NCI-H82 treated with DMSO at 0.1 percent for 48 hours (cell line): ENCODE measurements at regions not wholly inside any gene's neighbourhood (a gene's known extent, or its start where the extent isn't known, plus 50 kb on each side); places are given as distances from the start of the nearest gene placed in this dataset.
"Not testable (repeated sequence)": the region's sequence is repeated elsewhere in the genome, so short reads cannot be mapped to it uniquely, and the experiment has no call there.

Experiments
- DNase-seq: peaks from one replicate; lab custom pipeline; 2025; ENCODE audit not compliant: unreplicated experiment; lab: John Stamatoyannopoulos, UW

DNA sequence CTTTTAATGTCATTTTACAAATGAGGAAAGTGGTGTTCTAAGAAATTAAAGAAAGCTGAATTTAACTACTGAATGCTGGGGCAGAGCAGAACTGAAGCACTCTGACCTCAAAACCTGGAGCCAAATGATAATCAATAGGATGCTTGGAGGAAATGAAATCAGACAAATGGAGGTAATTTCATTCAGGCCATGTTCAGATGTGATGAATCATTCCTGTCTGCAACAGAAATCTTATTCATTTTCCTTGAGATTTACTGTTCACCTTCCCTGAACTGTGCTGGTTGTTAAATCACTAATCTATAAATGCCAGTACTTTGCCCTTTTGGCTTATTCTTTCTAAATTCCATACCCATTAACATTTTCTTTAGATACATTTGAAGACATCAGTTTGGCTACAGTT lies 85.6 kb upstream of the SNX7 start:
- no peak for DNase-seq

GRCh38 chr1:98565951-98566350 lies 95.6 kb upstream of the SNX7 start:
- DNase-seq = peak; percentile 79

GRCh38 chr1:98559291-98559690 lies 102.2 kb upstream of the SNX7 start:
- no peak for DNase-seq

DNA sequence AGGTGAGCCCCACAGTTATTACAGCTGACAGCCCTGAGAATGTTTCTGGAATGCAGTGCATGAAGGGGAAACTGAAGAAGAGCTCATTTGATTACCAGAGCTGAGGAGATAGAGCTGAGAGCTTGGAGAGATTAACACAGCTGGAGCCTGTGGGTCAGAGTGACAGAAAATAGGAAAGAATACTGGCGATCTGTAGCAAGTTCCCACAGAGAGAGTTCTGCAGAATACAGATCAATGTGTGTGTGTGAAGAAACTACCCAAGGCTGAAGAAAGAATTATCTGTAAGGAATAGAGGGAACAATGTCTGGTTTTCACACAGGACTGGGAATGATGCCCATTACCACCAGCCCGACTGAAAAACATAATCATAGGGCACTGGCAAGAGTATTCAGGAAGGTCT lies 103.6 kb upstream of the SNX7 start:
- no peak for DNase-seq

- peak; percentile 71 for DNase-seq
These were observed 104.9 kb upstream of the SNX7 start for GRCh38 chr1:98556521-98557158.

DNA sequence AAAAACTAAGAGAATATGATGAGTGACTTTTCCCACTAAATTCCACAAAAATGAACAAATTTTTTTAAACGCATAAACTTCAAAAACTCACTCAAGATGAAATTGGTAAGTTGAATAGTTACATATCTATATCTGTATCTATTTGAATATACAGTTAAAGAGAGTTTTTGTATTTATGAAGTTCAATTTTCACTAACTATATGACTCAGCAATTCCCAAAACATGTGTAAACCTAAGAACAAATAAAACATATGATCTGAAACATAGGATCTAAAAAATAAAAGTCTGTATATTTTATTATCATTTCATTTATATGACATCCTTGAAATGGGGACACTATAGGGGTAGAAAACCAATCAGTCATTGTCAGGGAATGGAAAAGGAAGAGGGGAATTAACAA lies 105.7 kb upstream of the SNX7 start:
- DNase-seq = no peak

GRCh38 chr1:98552576-98553074 lies 108.9 kb upstream of the SNX7 start:
- not testable (repeated sequence) for DNase-seq

DNA sequence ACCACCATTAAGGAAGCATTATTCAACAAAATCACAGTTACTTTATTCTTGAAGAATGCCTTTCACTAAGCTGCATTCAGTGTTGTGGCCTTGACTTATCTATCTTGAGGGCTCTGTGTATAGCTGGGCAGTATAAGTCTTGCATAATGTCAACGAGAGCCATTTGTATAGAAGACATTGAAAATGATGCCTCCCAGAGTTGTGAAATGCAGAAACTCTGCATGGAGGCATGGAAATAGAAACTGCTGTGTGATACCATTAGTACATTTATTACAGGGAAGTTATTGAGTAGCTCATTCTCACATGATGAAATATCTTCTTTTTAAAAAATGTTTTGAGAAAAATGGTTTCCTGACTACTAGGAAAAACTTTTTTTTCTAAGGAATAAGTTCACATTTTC lies 111.4 kb upstream of the SNX7 start:
- no peak for DNase-seq

DNA sequence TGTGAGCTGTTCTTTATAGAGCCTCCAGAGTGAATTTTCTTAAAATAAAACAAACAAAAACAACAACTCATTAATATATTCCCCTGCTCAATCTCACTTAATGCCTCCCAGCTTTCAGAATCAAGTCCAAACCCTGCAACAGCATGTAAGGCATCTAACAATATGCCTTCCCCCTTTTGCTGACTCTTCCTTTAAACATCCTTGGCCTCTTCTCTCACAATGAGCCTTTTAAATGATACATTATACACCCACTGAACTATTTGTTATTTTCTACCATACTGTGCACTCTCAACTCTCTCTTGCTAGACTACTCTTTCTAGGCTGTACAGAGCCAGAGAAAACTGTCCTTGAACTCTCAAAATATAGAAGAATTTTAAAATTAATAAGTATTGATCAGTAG lies 115.2 kb upstream of the SNX7 start:
- DNase-seq = no peak

- no peak for DNase-seq
These were observed 123.4 kb upstream of the SNX7 start for GRCh38 chr1:98538106-98538505.

DNA sequence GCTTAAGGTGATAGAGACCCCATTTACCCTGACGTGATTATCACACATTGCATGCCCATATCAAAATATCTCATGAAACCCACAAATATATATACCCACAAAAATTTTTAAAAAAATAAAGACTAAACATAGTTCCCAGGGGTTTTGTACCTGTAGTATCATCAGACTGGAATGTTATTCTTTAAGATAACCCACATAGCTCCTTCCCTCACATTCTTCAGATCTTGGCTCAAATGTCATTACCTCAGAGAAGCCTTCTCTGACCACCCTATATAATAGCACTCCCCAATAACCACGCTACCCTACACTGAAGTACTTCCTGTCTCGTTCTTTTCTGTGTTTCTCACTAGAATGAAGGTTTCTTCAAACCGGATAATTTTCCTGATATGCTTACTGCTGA lies 138.3 kb upstream of the SNX7 start:
- DNase-seq = no peak

GRCh38 chr1:98516306-98516705 lies 145.2 kb upstream of the SNX7 start:
- DNase-seq = no peak

DNA sequence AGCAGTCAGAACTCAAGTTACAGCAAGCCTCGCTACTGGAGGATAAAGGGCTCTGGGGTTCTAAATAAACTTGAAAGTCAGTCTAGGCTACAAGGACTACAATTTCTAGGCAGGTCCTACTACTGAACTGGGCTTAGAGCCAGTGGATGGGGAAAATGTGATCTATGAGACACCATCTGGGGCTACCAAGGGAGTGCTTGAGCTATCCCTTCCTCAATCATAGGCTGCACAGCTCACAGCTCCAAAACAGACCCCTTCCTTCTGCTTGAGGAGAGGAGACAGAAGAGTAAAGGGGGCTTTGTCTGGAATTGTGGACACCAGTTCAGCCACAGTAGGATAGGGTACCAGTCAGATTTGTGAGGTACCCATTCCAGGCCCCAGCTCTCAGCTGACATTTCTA lies 145.8 kb upstream of the SNX7 start:
- no peak for DNase-seq

DNA sequence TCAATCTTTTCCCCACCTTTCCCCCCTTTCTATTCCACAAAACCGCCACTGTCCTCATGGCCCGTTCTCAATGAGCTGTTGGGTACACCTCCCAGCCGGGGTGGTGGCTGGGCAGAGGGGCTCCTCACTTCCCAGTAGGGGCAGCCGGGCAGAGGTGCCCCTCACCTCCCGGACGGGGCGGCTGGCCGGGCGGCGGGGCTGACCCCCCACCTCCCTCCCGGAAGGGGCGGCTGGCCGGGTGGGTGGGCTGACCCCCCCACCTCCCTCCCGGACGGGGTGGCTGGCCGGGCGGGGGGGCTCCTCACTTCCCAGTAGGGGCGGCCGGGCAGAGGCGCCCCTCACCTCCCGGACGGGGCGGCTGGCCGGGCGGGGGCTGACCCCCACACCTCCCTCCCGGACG lies 149.3 kb upstream of the SNX7 start:
- not testable (repeated sequence) for DNase-seq

DNA sequence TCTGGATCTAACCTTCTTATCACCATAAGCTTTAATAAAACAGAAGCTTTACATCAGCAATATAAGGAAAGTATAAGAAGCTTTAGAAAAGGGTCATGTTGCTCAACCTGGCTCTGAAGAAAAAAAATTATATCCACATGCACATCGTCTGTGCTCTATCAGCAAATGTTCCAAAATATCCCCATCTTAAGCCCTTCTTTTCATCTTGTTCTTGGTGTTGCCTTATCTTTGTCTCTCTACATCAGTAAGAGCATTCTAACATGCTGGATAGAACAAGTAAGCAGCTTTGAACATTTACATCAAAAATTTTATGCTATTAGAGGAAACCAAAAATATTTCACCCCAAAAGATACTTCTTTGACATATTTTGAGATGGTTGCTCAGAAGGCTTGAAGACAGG lies 157.8 kb upstream of the SNX7 start:
- DNase-seq = no peak

GRCh38 chr1:98502937-98503336 lies 158.6 kb upstream of the SNX7 start:
- no peak for DNase-seq

- no peak for DNase-seq
These were observed 161.2 kb upstream of the SNX7 start for GRCh38 chr1:98500324-98500723.

- DNase-seq = no peak
These were observed 162.9 kb upstream of the SNX7 start for GRCh38 chr1:98498651-98499050.

GRCh38 chr1:98497497-98497896 lies 164.0 kb upstream of the SNX7 start:
- no peak for DNase-seq

- DNase-seq = no peak
These were observed 165.1 kb upstream of the SNX7 start for GRCh38 chr1:98496256-98496995.

- no peak for DNase-seq
These were observed 168.1 kb upstream of the SNX7 start for GRCh38 chr1:98493469-98493868.

GRCh38 chr1:98490099-98490498 lies 171.4 kb upstream of the SNX7 start:
- no peak for DNase-seq

GRCh38 chr1:98487620-98488019 lies 173.9 kb upstream of the SNX7 start:
- no peak for DNase-seq
